NCI-H2029 treated with DMSO at 0.1 percent for 48 hours (cell line): ENCODE measurements at regions not wholly inside any gene's neighbourhood (a gene's known extent, or its start where the extent isn't known, plus 50 kb on each side); places are given as distances from the start of the nearest gene placed in this dataset.
"Not testable (repeated sequence)": the region's sequence is repeated elsewhere in the genome, so short reads cannot be mapped to it uniquely, and the experiment has no call there.

Experiments
- DNase-seq: peaks from one replicate; lab custom pipeline; 2025; lab: John Stamatoyannopoulos, UW

- DNase-seq, result no peak
Observed at GRCh38 chr10:90269699-90270098, 568.3 kb downstream of the KIF20B start.

- DNase-seq, result no peak
Observed at GRCh38 chr10:90274721-90275468, 573.5 kb downstream of the KIF20B start.

- no peak for DNase-seq
Observed at GRCh38 chr10:90276894-90277475, 575.6 kb downstream of the KIF20B start.

- no peak for DNase-seq
Observed at GRCh38 chr10:90286406-90286805, 571.4 kb downstream of the HTR7 start.

GRCh38 chr10:90286941-90287340, 570.9 kb downstream of the HTR7 start:
- DNase-seq, result no peak

- DNase-seq, result no peak
Observed at GRCh38 chr10:90288391-90288933, 569.4 kb downstream of the HTR7 start.

- DNase-seq, result no peak
Observed at GRCh38 chr10:90289037-90289436, 568.8 kb downstream of the HTR7 start.

GRCh38 chr10:90293616-90294015, 564.2 kb downstream of the HTR7 start:
- DNase-seq, result no peak

- not testable (repeated sequence) for DNase-seq
Observed at GRCh38 chr10:90294821-90295540, 562.9 kb downstream of the HTR7 start.

GRCh38 chr10:90302031-90302430, 555.8 kb downstream of the HTR7 start:
- DNase-seq, result not testable (repeated sequence)

GRCh38 chr10:90302758-90303481, 554.9 kb downstream of the HTR7 start:
- no peak for DNase-seq

- no peak for DNase-seq
Observed at GRCh38 chr10:90304533-90304932, 553.3 kb downstream of the HTR7 start.

GRCh38 chr10:90306187-90306586, 551.7 kb downstream of the HTR7 start:
- no peak for DNase-seq

GRCh38 chr10:90308223-90308622, 549.6 kb downstream of the HTR7 start:
- no peak for DNase-seq

- DNase-seq, result no peak
Observed at GRCh38 chr10:90313576-90314325, 544.1 kb downstream of the HTR7 start.

- no peak for DNase-seq
Observed at GRCh38 chr10:90314718-90315117, 543.1 kb downstream of the HTR7 start.

GRCh38 chr10:90317172-90317571, 540.7 kb downstream of the HTR7 start:
- DNase-seq, result no peak

- no peak for DNase-seq
Observed at GRCh38 chr10:90318659-90319058, 539.2 kb downstream of the HTR7 start.

GRCh38 chr10:90319188-90319914, 538.5 kb downstream of the HTR7 start:
- no peak for DNase-seq

- no peak for DNase-seq
Observed at GRCh38 chr10:90321132-90321816, 536.6 kb downstream of the HTR7 start.
